Parathyroid adenoma (tissue), 2 donors: ENCODE measurements at regions not wholly inside any gene's neighbourhood (a gene's known extent, or its start where the extent isn't known, plus 50 kb on each side); places are given as distances from the start of the nearest gene placed in this dataset.
"Not testable (repeated sequence)": the region's sequence is repeated elsewhere in the genome, so short reads cannot be mapped to it uniquely, and the experiment has no call there.

Experiments used
- H2AFZ ChIP-seq: fragments of 300-600 bp; sonication (generic); one replicate; pipeline ENCODE4 v1.7.0; 2017; ENCODE audit warnings: antibody characterized with exemption, mild to moderate bottlenecking
- H3K27ac ChIP-seq: fragments of 300-600 bp; sonication (generic); one replicate; pipeline ENCODE4 v1.7.0; 2017
- H3K27me3 ChIP-seq: fragments of 300-600 bp; sonication (generic); one replicate; pipeline ENCODE4 v1.7.0; 2017; ENCODE audit warnings: low read length; ENCODE audit not compliant: control insufficient read depth, insufficient read depth
- H3K36me3 ChIP-seq: fragments of 300-600 bp; sonication (generic); one replicate; pipeline ENCODE4 v1.7.0; 2017; ENCODE audit warnings: low read length; ENCODE audit not compliant: control insufficient read depth, insufficient read depth
- H3K4me1 ChIP-seq: fragments of 300-600 bp; sonication (generic); one replicate; pipeline ENCODE4 v1.7.0; 2017; ENCODE audit warnings: control low read depth
- H3K4me2 ChIP-seq: fragments of 300-600 bp; sonication (generic); one replicate; pipeline ENCODE4 v1.7.0; 2017; ENCODE audit warnings: low read length
- H3K4me3 ChIP-seq: fragments of 300-600 bp; sonication (generic); one replicate; pipeline ENCODE4 v1.7.0; 2017; ENCODE audit warnings: low read depth, low read length
- H3K79me2 ChIP-seq: fragments of 300-600 bp; sonication (generic); one replicate; pipeline ENCODE4 v1.7.0; 2017; ENCODE audit warnings: control low read depth
- H3K9ac ChIP-seq: fragments of 300-600 bp; sonication (generic); one replicate; pipeline ENCODE4 v1.7.0; 2017; ENCODE audit warnings: mild to moderate bottlenecking
- H3K9me3 ChIP-seq: fragments of 300-600 bp; sonication (generic); one replicate; pipeline ENCODE4 v1.7.0; 2017; ENCODE audit warnings: low read length; ENCODE audit not compliant: control insufficient read depth
- TF ChIP-seq, protein P1 (sequence below): fragments of 300-600 bp; sonication (generic); IDR thresholded peaks from one replicate; pipeline ENCODE4 v1.7.0; 2017; ENCODE audit warnings: antibody characterized with exemption, mild to moderate bottlenecking
- donor health status: primary hyperparathyroidism.

DNA sequence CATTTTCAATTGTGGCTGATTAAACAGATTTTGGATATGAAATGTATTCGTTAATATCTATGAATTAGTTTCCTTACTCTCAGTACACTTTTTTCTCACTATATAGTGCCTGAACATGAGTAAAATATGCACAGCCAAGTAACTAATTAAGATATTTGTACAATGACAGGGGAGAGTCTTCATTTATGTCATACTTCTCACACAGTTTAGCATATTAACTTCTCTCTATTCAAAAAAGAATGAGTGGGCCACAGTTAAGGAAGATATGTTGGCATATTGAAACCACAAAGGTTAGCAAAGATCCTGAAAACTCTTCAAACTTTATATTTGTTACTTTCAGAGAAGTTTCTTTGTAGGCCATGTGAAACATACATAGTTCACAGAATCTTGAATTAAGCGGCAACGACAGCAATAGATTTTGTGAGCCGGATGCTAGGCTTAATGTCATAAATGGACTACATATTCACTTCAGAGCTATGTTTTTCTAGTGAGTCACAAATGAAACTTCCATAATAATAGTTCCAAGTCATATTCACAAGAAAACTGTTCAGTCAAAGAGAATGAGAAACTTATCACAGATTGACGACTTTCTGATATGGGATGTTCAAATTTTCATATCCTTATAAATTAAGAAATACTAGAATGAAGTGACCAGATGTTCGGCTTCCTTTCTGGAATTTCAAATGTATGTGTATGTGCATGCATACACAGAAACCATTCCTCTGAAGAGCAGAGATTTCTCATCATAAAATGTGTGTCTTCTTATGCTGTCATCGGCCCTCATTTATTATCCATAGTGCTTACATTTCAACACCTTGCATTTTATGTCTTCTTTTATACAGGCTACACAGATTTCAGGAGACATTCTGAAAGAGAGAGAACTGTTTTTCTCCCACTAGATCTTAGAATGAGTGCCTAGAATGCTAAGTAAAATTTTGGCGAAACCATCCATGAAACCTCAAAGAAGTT, 584.0 kb downstream of the SATB2 start:
- no peak overlapping the region for H3K9ac ChIP-seq
- H3K4me3 ChIP-seq: no peak overlapping the region
- no peak overlapping the region for H3K4me2 ChIP-seq
- H3K36me3 ChIP-seq: no peaks in the 10 kb centered on the region
- H2AFZ ChIP-seq: no peak overlapping the region
- no peaks in the 10 kb centered on the region for H3K27me3 ChIP-seq
- no peak overlapping the region for H3K27ac ChIP-seq
- no peaks in the 10 kb centered on the region for H3K9me3 ChIP-seq
- TF ChIP-seq, protein P1, sequence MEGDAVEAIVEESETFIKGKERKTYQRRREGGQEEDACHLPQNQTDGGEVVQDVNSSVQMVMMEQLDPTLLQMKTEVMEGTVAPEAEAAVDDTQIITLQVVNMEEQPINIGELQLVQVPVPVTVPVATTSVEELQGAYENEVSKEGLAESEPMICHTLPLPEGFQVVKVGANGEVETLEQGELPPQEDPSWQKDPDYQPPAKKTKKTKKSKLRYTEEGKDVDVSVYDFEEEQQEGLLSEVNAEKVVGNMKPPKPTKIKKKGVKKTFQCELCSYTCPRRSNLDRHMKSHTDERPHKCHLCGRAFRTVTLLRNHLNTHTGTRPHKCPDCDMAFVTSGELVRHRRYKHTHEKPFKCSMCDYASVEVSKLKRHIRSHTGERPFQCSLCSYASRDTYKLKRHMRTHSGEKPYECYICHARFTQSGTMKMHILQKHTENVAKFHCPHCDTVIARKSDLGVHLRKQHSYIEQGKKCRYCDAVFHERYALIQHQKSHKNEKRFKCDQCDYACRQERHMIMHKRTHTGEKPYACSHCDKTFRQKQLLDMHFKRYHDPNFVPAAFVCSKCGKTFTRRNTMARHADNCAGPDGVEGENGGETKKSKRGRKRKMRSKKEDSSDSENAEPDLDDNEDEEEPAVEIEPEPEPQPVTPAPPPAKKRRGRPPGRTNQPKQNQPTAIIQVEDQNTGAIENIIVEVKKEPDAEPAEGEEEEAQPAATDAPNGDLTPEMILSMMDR: no peak
- no peaks in the 10 kb centered on the region for H3K4me1 ChIP-seq
- no peaks in the 10 kb centered on the region for H3K79me2 ChIP-seq

GRCh38 chr2:198863655-198864054, 594.1 kb downstream of the SATB2 start:
- no peaks in the 10 kb centered on the region for H3K9me3 ChIP-seq
- TF ChIP-seq, protein P1: no peak
- no peak overlapping the region for H2AFZ ChIP-seq
- no peaks in the 10 kb centered on the region for H3K79me2 ChIP-seq
- H3K36me3 ChIP-seq: no peaks in the 10 kb centered on the region
- H3K9ac ChIP-seq: no peak overlapping the region
- H3K27me3 ChIP-seq: no peaks in the 10 kb centered on the region
- H3K27ac ChIP-seq: no peak overlapping the region
- no peak overlapping the region for H3K4me2 ChIP-seq
- H3K4me3 ChIP-seq: no peak overlapping the region
- no peaks in the 10 kb centered on the region for H3K4me1 ChIP-seq

- Histone ChIP-seq H3K27ac (no peak overlapping the region), H3K27me3 (no peaks in the 10 kb centered on the region), H2AFZ (no peak overlapping the region), H3K9me3 (no peaks in the 10 kb centered on the region), H3K4me1 (no peaks in the 10 kb centered on the region), H3K79me2 (no peaks in the 10 kb centered on the region), H3K9ac (no peak overlapping the region), H3K4me3 (no peak overlapping the region), H3K4me2 (no peak overlapping the region), H3K36me3 (no peaks in the 10 kb centered on the region)
- TF ChIP-seq, protein P1: no peak
Measured at GRCh38 chr2:198861080-198861479, 596.7 kb downstream of the SATB2 start.

GRCh38 chr2:198857246-198857645, 600.5 kb downstream of the SATB2 start:
- Histone ChIP-seq H3K27me3 (no peaks in the 10 kb centered on the region), H3K27ac (no peak overlapping the region), H3K36me3 (no peaks in the 10 kb centered on the region), H3K9me3 (no peaks in the 10 kb centered on the region), H3K79me2 (no peaks in the 10 kb centered on the region), H2AFZ (no peak overlapping the region), H3K4me2 (no peak overlapping the region), H3K9ac (no peak overlapping the region), H3K4me3 (no peak overlapping the region), H3K4me1 (no peaks in the 10 kb centered on the region)
- TF ChIP-seq, protein P1: no peak

DNA sequence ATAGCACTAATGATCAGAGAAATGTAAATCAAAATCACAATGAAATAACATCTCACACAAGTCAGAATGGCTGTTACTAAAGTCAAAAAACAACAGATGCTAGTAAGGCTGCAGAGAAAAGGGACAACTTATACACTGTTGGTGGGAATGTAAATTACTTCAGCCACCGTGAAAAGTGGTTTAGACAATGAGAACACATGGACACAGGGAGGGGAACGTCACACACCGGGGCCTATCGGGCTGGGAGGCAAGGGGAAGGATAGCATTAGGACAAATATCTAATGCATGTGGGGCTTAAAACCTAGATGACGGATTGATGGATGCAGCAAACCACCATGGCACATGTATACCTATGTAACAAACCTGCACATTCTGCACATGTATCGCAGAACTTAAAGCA, 602.0 kb downstream of the SATB2 start:
- H2AFZ ChIP-seq, H3K27me3 ChIP-seq, H3K79me2 ChIP-seq, H3K4me3 ChIP-seq, H3K36me3 ChIP-seq, H3K9ac ChIP-seq, H3K4me1 ChIP-seq, H3K4me2 ChIP-seq, H3K9me3 ChIP-seq, H3K27ac ChIP-seq: not testable (repeated sequence)
